Femur (tissue), 1 donor: ENCODE measurements at regions not wholly inside any gene's neighbourhood (a gene's known extent, or its start where the extent isn't known, plus 50 kb on each side); places are given as distances from the start of the nearest gene placed in this dataset.
"Not testable (repeated sequence)": the region's sequence is repeated elsewhere in the genome, so short reads cannot be mapped to it uniquely, and the experiment has no call there.

Experiments
- DNase-seq: peaks from one replicate; pipeline ENCODE4 v3.0.0-alpha.2; 2017

GRCh38 chr10:2887391-2888070 lies 179.8 kb upstream of the PFKP start:
- DNase-seq: no peak

GRCh38 chr10:2886662-2887061 lies 180.7 kb upstream of the PFKP start:
- DNase-seq: no peak

GRCh38 chr10:2885288-2886278 lies 181.8 kb upstream of the PFKP start:
- DNase-seq: peak; percentile 57

GRCh38 chr10:2883983-2884540 lies 183.3 kb upstream of the PFKP start:
- not testable (repeated sequence) for DNase-seq

- DNase-seq: no peak
Measured at GRCh38 chr10:2883238-2883637, 184.1 kb upstream of the PFKP start.

GRCh38 chr10:2882628-2883027 lies 184.7 kb upstream of the PFKP start:
- no peak for DNase-seq

- DNase-seq: no peak
Measured at GRCh38 chr10:2881720-2882620, 185.4 kb upstream of the PFKP start.

GRCh38 chr10:2880050-2880449 lies 187.3 kb upstream of the PFKP start:
- DNase-seq: not testable (repeated sequence)

GRCh38 chr10:2878818-2879217 lies 188.5 kb upstream of the PFKP start:
- DNase-seq: no peak

GRCh38 chr10:2876032-2876431 lies 191.3 kb upstream of the PFKP start:
- no peak for DNase-seq

GRCh38 chr10:2874963-2875362 lies 192.4 kb upstream of the PFKP start:
- DNase-seq: no peak

- DNase-seq: no peak
Measured at GRCh38 chr10:2873769-2874168, 193.6 kb upstream of the PFKP start.

GRCh38 chr10:2871673-2872219 lies 195.6 kb upstream of the PFKP start:
- DNase-seq: no peak

- DNase-seq: no peak
Measured at GRCh38 chr10:2870654-2871053, 196.7 kb upstream of the PFKP start.

GRCh38 chr10:2867788-2868299 lies 199.5 kb upstream of the PFKP start:
- DNase-seq: no peak

- no peak for DNase-seq
Measured at GRCh38 chr10:2866569-2866968, 200.8 kb upstream of the PFKP start.

GRCh38 chr10:2861632-2862210 lies 205.6 kb upstream of the PFKP start:
- DNase-seq: no peak

- no peak for DNase-seq
Measured at GRCh38 chr10:2858452-2858851, 208.9 kb upstream of the PFKP start.

GRCh38 chr10:2856598-2856997 lies 210.8 kb upstream of the PFKP start:
- DNase-seq: no peak

GRCh38 chr10:2852574-2853323 lies 214.6 kb upstream of the PFKP start:
- DNase-seq: no peak

- no peak for DNase-seq
Measured at GRCh38 chr10:2851566-2851965, 215.8 kb upstream of the PFKP start.
